Fibroblast of lung (primary cell): ENCODE measurements at regions not wholly inside any gene's neighbourhood (a gene's known extent, or its start where the extent isn't known, plus 50 kb on each side); places are given as distances from the start of the nearest gene placed in this dataset.

Experiments
- DNase-seq, 2 donors: peaks; one replicate each; pipeline versions ENCODE4 v3.0.0 to v3.0.0-alpha.2; 2010; ENCODE audit warnings: low read depth in 2 of 2
- H2AFZ ChIP-seq: 2 replicates; pipeline ENCODE4 v1.5.1; 2012; ENCODE audit warnings: low read length, control low read depth, inconsistent platforms
- H3K27ac ChIP-seq: 2 replicates; pipeline ENCODE4 v1.5.1; 2011; ENCODE audit warnings: low read length, control low read depth; ENCODE audit not compliant: insufficient read depth
- H3K27me3 ChIP-seq: 2 replicates; pipeline ENCODE4 v1.5.1; 2011; ENCODE audit warnings: mild to moderate bottlenecking, low read length; ENCODE audit not compliant: control insufficient read depth, insufficient read depth
- H3K36me3 ChIP-seq: 2 replicates; pipeline ENCODE4 v1.5.1; 2011; ENCODE audit warnings: low read length; ENCODE audit not compliant: control insufficient read depth, insufficient read depth
- H3K4me1 ChIP-seq: 2 replicates; pipeline ENCODE4 v1.5.1; 2011; ENCODE audit warnings: low read length; ENCODE audit not compliant: control insufficient read depth, insufficient read depth; ENCODE audit errors: extremely low read depth
- H3K4me2 ChIP-seq: 2 replicates; pipeline ENCODE4 v1.5.1; 2011; ENCODE audit warnings: low read length, control low read depth; ENCODE audit not compliant: insufficient read depth; ENCODE audit errors: extremely low read depth
- H3K4me3 ChIP-seq, 4 experiments: fragments of 200-600 bp in 1 of 4; sonication (generic) in 1 of 4; replicated peaks in 1 of 4; 2 replicates each; pipeline ENCODE4 v1.5.1; 2011 to 2016; ENCODE audit warnings: low read length in 4 of 4, low read depth in 3 of 4, mild to moderate bottlenecking in 3 of 4, control low read depth in 2 of 4, inconsistent platforms in 1 of 4, mixed read lengths in 1 of 4; ENCODE audit not compliant: insufficient read depth in 1 of 4; ENCODE audit errors: control extremely low read depth in 1 of 4
- H3K79me2 ChIP-seq: 2 replicates; pipeline ENCODE4 v1.5.1; 2012; ENCODE audit warnings: mild to moderate bottlenecking, low read length, inconsistent platforms; ENCODE audit not compliant: control insufficient read depth, insufficient read depth
- H3K9ac ChIP-seq: 2 replicates; pipeline ENCODE4 v1.5.1; 2011; ENCODE audit warnings: mild to moderate bottlenecking, low read length, control low read depth; ENCODE audit not compliant: insufficient read depth
- H3K9me3 ChIP-seq: 2 replicates; pipeline ENCODE4 v1.5.1; 2012; ENCODE audit warnings: low read depth, low read length; ENCODE audit not compliant: control insufficient read depth, insufficient read depth
- H4K20me1 ChIP-seq: 2 replicates; pipeline ENCODE4 v1.5.1; 2011; ENCODE audit warnings: low read length; ENCODE audit not compliant: control insufficient read depth, insufficient read depth; ENCODE audit errors: extremely low read depth
- EZH2 ChIP-seq: IDR thresholded peaks from 2 replicates; pipeline ENCODE4 v1.5.1; 2012; ENCODE audit warnings: low read length, control low read depth, mild to moderate bottlenecking; ENCODE audit errors: missing control alignments
- TF ChIP-seq, protein P1 (sequence below), 2 donors: IDR thresholded peaks in 1 of 2; conservative IDR thresholded peaks in 1 of 2; 1 replicate in 1 of 2; 2 replicates in 1 of 2; pipeline ENCODE4 v1.5.1; 2011 to 2012; ENCODE audit warnings: low read length in 2 of 2, control low read depth in 1 of 2, inconsistent platforms in 1 of 2, low read depth in 1 of 2, mild to moderate bottlenecking in 1 of 2

DNA sequence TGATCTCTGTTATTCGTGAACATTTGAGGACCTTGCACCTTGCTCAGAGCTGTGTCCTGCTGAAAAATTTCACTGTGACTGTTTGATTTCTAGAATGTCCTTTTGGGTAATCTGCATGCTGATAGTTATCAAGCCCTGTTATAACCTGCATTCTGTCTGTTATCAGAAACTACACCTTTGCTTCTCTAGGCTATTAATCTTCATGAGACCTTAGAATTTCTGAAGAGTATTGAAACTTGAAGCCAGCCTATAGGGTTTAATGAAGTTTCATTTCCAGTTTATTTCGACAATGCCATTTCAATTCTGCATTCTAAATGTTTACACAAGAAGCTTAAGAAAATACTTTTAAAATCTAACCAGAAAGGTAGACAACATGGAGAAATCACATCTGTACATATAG is 856.2 kb downstream of the SORCS1 start:
- Histone ChIP-seq H3K4me1 (no peaks in the 10 kb centered on the region), H3K27me3 (no peaks in the 10 kb centered on the region), H3K79me2 (no peaks in the 10 kb centered on the region), H2AFZ (no peak overlapping the region), H3K36me3 (no peaks in the 10 kb centered on the region), H3K4me2 (no peak overlapping the region), H3K9ac (no peak overlapping the region), H3K9me3 (no peaks in the 10 kb centered on the region), H3K27ac (no peak overlapping the region), H3K4me3 (no peak overlapping the region), H4K20me1 (no peaks in the 10 kb centered on the region)
- TF ChIP-seq, protein P1, sequence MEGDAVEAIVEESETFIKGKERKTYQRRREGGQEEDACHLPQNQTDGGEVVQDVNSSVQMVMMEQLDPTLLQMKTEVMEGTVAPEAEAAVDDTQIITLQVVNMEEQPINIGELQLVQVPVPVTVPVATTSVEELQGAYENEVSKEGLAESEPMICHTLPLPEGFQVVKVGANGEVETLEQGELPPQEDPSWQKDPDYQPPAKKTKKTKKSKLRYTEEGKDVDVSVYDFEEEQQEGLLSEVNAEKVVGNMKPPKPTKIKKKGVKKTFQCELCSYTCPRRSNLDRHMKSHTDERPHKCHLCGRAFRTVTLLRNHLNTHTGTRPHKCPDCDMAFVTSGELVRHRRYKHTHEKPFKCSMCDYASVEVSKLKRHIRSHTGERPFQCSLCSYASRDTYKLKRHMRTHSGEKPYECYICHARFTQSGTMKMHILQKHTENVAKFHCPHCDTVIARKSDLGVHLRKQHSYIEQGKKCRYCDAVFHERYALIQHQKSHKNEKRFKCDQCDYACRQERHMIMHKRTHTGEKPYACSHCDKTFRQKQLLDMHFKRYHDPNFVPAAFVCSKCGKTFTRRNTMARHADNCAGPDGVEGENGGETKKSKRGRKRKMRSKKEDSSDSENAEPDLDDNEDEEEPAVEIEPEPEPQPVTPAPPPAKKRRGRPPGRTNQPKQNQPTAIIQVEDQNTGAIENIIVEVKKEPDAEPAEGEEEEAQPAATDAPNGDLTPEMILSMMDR (conservative IDR thresholded peaks at IDR 0.05 in 1 of 2, IDR thresholded peaks at IDR 0.05 in 1 of 2; ENCODE audit: low read depth in 1 of 2, low read length in 2 of 2) = no peak
- TF ChIP-seq EZH2 = no peak
- no peak for DNase-seq

DNA sequence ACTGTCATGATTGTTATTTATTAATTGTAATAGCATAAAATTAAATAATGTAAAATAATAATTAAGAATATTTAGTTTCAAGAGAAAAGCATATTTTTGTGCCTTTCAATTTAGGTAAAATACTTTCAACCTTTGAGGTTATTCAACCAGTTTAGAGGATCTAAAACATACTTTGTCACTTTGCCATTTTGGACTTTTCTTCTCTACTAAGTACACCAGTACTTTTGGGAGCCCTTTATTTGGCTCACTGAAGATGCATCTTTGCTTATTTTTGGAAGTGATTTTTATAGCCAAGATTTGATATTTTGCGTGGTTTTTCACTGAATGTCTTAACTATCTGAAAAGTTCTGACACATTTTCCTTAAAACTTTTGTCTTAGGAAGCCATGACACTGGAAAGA is 860.5 kb downstream of the SORCS1 start:
- DNase-seq = no peak
- H4K20me1 ChIP-seq = no peaks in the 10 kb centered on the region
- no peak overlapping the region for H3K4me2 ChIP-seq
- no peak overlapping the region for H3K4me3 ChIP-seq
- H3K27me3 ChIP-seq = no peaks in the 10 kb centered on the region
- H3K9me3 ChIP-seq = no peaks in the 10 kb centered on the region
- H3K79me2 ChIP-seq = no peaks in the 10 kb centered on the region
- no peaks in the 10 kb centered on the region for H3K36me3 ChIP-seq
- no peak for TF ChIP-seq EZH2
- TF ChIP-seq, protein P1 (conservative IDR thresholded peaks at IDR 0.05 in 1 of 2, IDR thresholded peaks at IDR 0.05 in 1 of 2; ENCODE audit: low read depth in 1 of 2, low read length in 2 of 2) = no peak
- H3K27ac ChIP-seq = no peak overlapping the region
- no peak overlapping the region for H3K9ac ChIP-seq
- H3K4me1 ChIP-seq = no peaks in the 10 kb centered on the region
- H2AFZ ChIP-seq = no peak overlapping the region

DNA sequence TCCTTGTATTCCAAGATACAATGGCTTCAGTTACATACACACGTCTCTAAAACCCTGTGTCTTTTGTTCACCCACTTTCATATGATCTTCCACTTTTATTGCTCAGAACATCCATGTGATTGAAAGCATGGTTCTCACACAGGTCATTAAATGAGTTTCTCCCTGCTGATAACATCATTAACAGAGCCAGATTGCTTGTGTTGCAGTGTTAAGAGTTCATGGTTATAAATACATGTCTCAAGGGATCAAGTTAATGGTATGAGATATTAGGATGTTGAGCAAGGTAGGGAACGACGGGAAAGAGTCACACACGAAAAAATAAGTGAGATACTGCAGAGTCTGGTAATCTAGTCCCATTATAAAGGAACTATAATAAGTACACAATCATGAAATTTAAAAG is 861.5 kb downstream of the SORCS1 start:
- TF ChIP-seq, protein P1 (conservative IDR thresholded peaks at IDR 0.05 in 1 of 2, IDR thresholded peaks at IDR 0.05 in 1 of 2; ENCODE audit: low read depth in 1 of 2, low read length in 2 of 2) = no peak
- DNase-seq = no peak
- no peak overlapping the region for H3K9ac ChIP-seq

More for the DNA sequence above, 861.5 kb downstream of the SORCS1 start:
- H3K4me2 ChIP-seq = no peak overlapping the region
- H3K4me1 ChIP-seq = no peaks in the 10 kb centered on the region
- H4K20me1 ChIP-seq = no peaks in the 10 kb centered on the region
- H2AFZ ChIP-seq = no peak overlapping the region
- no peaks in the 10 kb centered on the region for H3K9me3 ChIP-seq
- no peaks in the 10 kb centered on the region for H3K27me3 ChIP-seq
- H3K27ac ChIP-seq = no peak overlapping the region
- no peaks in the 10 kb centered on the region for H3K79me2 ChIP-seq
- no peak overlapping the region for H3K4me3 ChIP-seq
- no peaks in the 10 kb centered on the region for H3K36me3 ChIP-seq
